Upper lobe of left lung (tissue), 6 donors: ENCODE measurements at regions not wholly inside any gene's neighbourhood (a gene's known extent, or its start where the extent isn't known, plus 50 kb on each side); places are given as distances from the start of the nearest gene placed in this dataset.

Experiments used
- ATAC-seq, 2 donors: fragments of 200-7000 bp; cut with Tn5 transposase; one replicate each; pipeline ENCODE4 v1.9.1; 2022; ENCODE audit warnings: mild to moderate bottlenecking in 2 of 2, moderate library complexity in 2 of 2; ENCODE audit not compliant: low FRiP score in 2 of 2
- DNase-seq, 2 donors: peaks; one replicate each; pipeline ENCODE4 v3.0.0-alpha.2; 2019 to 2020
- H3K27ac ChIP-seq, 4 donors: fragments of 200-600 bp; sonication (generic); one replicate each; pipeline ENCODE4 v1.5.1; 2016 to 2019
- H3K27me3 ChIP-seq, 4 donors: fragments of 200-600 bp; sonication (generic); one replicate each; pipeline ENCODE4 v1.5.1; 2017 to 2019
- H3K36me3 ChIP-seq, 4 donors: fragments of 200-600 bp; sonication (generic); one replicate each; pipeline ENCODE4 v1.5.1; 2016 to 2019
- H3K4me1 ChIP-seq, 4 donors: fragments of 200-600 bp; sonication (generic); one replicate each; pipeline ENCODE4 v1.5.1; 2018 to 2019
- H3K4me3 ChIP-seq, 4 donors: fragments of 200-600 bp; sonication (generic); one replicate each; pipeline ENCODE4 v1.5.1; 2017 to 2019; ENCODE audit warnings: mild to moderate bottlenecking in 2 of 4, moderate library complexity in 1 of 4
- H3K9me3 ChIP-seq, 4 donors: fragments of 200-600 bp; sonication (generic); one replicate each; pipeline ENCODE4 v1.5.1; 2018 to 2019
- CTCF ChIP-seq, 6 experiments: fragments of 450-650 bp in 4 of 6; fragments of 200-600 bp in 2 of 6; sonication (generic) in 2 of 6; IDR thresholded peaks; one replicate each; pipeline ENCODE4 v1.5.1; 2016 to 2019; ENCODE audit warnings: antibody characterized with exemption in 6 of 6
- EP300 ChIP-seq, 4 donors: sonication (generic); formaldehyde crosslinking; IDR thresholded peaks; one replicate each; pipeline ENCODE4 v1.5.1; 2017; ENCODE audit warnings: antibody characterized with exemption in 4 of 4, control low read depth in 2 of 4
- POLR2A ChIP-seq, 4 donors: fragments of 450-650 bp; IDR thresholded peaks; one replicate each; pipeline ENCODE4 v1.5.1; 2016 to 2017; ENCODE audit warnings: antibody characterized with exemption in 4 of 4, mild to moderate bottlenecking in 2 of 4
- POLR2AphosphoS5 ChIP-seq, 2 donors: sonication (generic); formaldehyde crosslinking; IDR thresholded peaks; one replicate each; pipeline ENCODE4 v1.5.1; 2017; ENCODE audit warnings: antibody characterized with exemption in 2 of 2
- WGBS, 2 donors: methylation state at CpG; one replicate each; pipeline ENCODE4 v1.1.5; 2017 to 2018; 5-methylcytosine and 5-hydroxymethylcytosine counted together
- donor health status: DM: no; HTN: no; CAD: no; lungs with moderate emphysema.
- donor health status: DM: no; HTN: yes; CAD: no; lungs with severe emphysema.

DNA sequence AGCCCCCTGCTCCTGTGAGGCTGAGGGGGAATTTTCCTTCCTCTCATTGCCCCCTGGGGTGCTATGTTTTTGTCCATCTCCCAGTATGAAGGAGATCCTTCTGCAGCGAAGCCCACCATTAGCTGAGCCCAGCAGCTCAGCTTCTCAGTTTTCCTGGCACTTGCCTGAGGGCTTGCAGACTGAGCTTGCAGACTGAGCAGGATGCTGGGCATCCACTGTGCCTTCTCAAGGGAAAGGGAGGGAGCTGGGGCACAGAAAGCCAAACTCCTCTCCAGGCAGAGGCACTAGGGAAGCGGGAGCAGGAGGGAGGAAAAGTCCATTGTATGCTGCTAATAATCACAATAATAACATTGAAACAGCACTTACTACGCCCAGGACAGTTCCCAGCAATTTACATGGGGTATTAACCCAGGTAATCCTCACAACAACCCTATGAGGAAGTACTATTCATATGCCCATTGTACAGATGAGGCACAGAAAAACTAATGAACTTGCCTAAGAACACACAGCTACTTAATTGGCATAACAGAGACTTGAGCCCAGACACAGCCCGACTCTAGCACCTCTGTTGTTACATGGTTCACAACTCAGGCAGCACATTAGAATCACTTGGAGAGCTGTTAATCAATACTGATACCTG lies 86.9 kb upstream of the SSBP2 start:
- H3K27ac ChIP-seq: no peak overlapping the region
- no peaks in the 10 kb centered on the region for H3K36me3 ChIP-seq
- TF ChIP-seq EP300 (IDR thresholded peaks at IDR 0.05) (no peak), CTCF (IDR thresholded peaks at IDR 0.05) (no peak), POLR2AphosphoS5 (IDR thresholded peaks at IDR 0.05) (no peak), POLR2A (IDR thresholded peaks at IDR 0.05) (no peak)
- ATAC-seq (no peak), DNase-seq (no peak)
- WGBS, 2 donors: 90 to 91% methylated on average over 4 of the region's 4 CpGs
- H3K27me3 ChIP-seq: no peaks in the 10 kb centered on the region
- H3K9me3 ChIP-seq: no peaks in the 10 kb centered on the region
- H3K4me1 ChIP-seq: no peaks in the 10 kb centered on the region
- no peak overlapping the region for H3K4me3 ChIP-seq

DNA sequence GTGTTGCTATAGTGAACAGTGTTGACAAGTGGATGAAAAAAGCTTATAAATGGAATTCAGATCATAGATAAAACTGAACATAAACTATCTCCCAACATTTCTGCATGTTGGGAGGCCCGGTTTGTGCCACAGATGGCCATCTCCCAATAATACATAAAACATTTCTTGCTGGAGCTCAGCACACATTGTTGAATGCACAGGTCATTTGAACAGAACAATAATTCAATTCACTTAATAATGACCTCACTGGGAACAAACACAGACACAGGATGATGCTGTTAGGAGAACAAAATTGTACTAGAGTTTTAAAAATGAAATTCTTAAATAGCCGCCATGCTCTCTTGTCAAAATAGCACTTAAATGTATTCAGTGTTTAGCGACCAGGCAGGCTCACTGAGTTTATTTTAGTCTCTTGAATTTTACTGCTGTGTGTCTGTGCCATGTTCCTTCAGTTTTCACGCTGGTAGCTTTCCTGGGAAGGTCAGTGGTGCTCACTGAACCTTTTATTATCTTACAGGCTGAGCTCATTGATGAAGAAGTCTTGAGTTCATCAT lies 85.0 kb upstream of the SSBP2 start:
- no peak for TF ChIP-seq POLR2AphosphoS5 (IDR thresholded peaks at IDR 0.05)
- no peak for TF ChIP-seq CTCF (IDR thresholded peaks at IDR 0.05)
- no peak for TF ChIP-seq POLR2A (IDR thresholded peaks at IDR 0.05)
- no peak for TF ChIP-seq EP300 (IDR thresholded peaks at IDR 0.05)

GRCh38 chr5:81834021-81834660 lies 83.2 kb upstream of the SSBP2 start:
- WGBS, 2 donors: 77 to 88% methylated on average over 11 of the region's 11 CpGs
- TF ChIP-seq POLR2AphosphoS5 (IDR thresholded peaks at IDR 0.05): no peak
- no peak for TF ChIP-seq CTCF (IDR thresholded peaks at IDR 0.05)
- no peak for TF ChIP-seq EP300 (IDR thresholded peaks at IDR 0.05)
- no peak for TF ChIP-seq POLR2A (IDR thresholded peaks at IDR 0.05)

More for the DNA sequence above, 85.0 kb upstream of the SSBP2 start:
- Histone ChIP-seq H3K36me3 (no peaks in the 10 kb centered on the region), H3K4me1 (no peaks in the 10 kb centered on the region), H3K27me3 (no peaks in the 10 kb centered on the region), H3K27ac (no peak overlapping the region), H3K9me3 (no peaks in the 10 kb centered on the region), H3K4me3 (no peak overlapping the region)
- no peak for DNase-seq
- ATAC-seq: no peak
- 76 to 89% methylated on average over 4 of the region's 4 CpGs for WGBS, 2 donors

DNA sequence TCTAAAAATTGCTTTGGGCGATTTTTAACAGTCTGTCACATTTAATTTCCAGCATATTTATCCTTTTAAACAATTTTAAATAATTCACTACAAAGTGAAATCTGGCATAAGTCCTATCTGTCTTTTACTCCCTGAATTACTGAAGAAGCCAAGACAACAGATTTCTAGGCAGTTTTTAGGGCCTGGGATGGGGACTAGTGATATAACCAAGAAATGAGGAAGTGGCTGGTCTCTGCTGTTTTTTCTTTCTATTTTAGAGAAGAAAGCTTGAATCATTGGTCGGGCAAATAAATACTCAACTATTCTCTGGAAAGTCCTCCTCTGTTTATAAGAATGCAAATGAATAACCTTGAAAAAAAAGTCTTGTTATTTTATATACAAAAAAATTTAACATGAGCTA lies 79.7 kb upstream of the SSBP2 start:
- H3K4me3 ChIP-seq: no peak overlapping the region
- TF ChIP-seq CTCF (IDR thresholded peaks at IDR 0.05): no peak
- TF ChIP-seq POLR2AphosphoS5 (IDR thresholded peaks at IDR 0.05): no peak
- no peak for TF ChIP-seq EP300 (IDR thresholded peaks at IDR 0.05)
- no peak for TF ChIP-seq POLR2A (IDR thresholded peaks at IDR 0.05)
- H3K9me3 ChIP-seq: no peaks in the 10 kb centered on the region
- no peaks in the 10 kb centered on the region for H3K36me3 ChIP-seq
- H3K27ac ChIP-seq: no peak overlapping the region
- 68 to 72% methylated on average over 2 of the region's 2 CpGs for WGBS, 2 donors
- ATAC-seq (no peak), DNase-seq (no peak)
- H3K27me3 ChIP-seq: no peaks in the 10 kb centered on the region
- no peaks in the 10 kb centered on the region for H3K4me1 ChIP-seq

More at GRCh38 chr5:81834021-81834660, 83.2 kb upstream of the SSBP2 start:
- ATAC-seq (no peak), DNase-seq (no peak)
- Histone ChIP-seq H3K4me3 (no peak overlapping the region), H3K27me3 (no peaks in the 10 kb centered on the region), H3K9me3 (no peaks in the 10 kb centered on the region), H3K36me3 (no peaks in the 10 kb centered on the region), H3K4me1 (no peaks in the 10 kb centered on the region), H3K27ac (no peak overlapping the region)
